Psoas muscle (tissue), 7 donors: ENCODE measurements at regions not wholly inside any gene's neighbourhood (a gene's known extent, or its start where the extent isn't known, plus 50 kb on each side); places are given as distances from the start of the nearest gene placed in this dataset.

Experiments
- ATAC-seq, 4 donors: fragments of 200-7000 bp; cut with Tn5 transposase; one replicate each; pipeline ENCODE4 v1.9.1; 2020; ENCODE audit warnings: moderate library complexity in 3 of 4, mild to moderate bottlenecking in 2 of 4
- DNase-seq, 2 donors: peaks; one replicate each; pipeline ENCODE4 v3.0.0-alpha.2; 2020
- H3K27ac ChIP-seq: fragments of 200-600 bp; one replicate; pipeline ENCODE4 v1.8.0; 2022
- H3K27me3 ChIP-seq, 3 donors: fragments of 200-600 bp in 1 of 3; one replicate each; pipeline versions ENCODE4 v1.6.1 to v1.8.0; 2013 to 2022; ENCODE audit warnings: low read length in 2 of 3, mild to moderate bottlenecking in 2 of 3, moderate library complexity in 1 of 3; ENCODE audit not compliant: insufficient read depth in 3 of 3
- H3K36me3 ChIP-seq, 2 donors: fragments of 200-600 bp in 1 of 2; one replicate each; pipeline versions ENCODE4 v1.6.1 to v1.8.0; 2013 to 2022; ENCODE audit warnings: low read depth in 1 of 2, mild to moderate bottlenecking in 1 of 2, moderate library complexity in 1 of 2; ENCODE audit not compliant: insufficient read depth in 1 of 2
- H3K4me1 ChIP-seq: fragments of 200-600 bp; one replicate; pipeline ENCODE4 v1.8.0; 2022
- H3K4me3 ChIP-seq: fragments of 200-600 bp; one replicate; pipeline ENCODE4 v1.8.0; 2022; ENCODE audit warnings: mild to moderate bottlenecking
- H3K9me3 ChIP-seq: fragments of 200-600 bp; one replicate; pipeline ENCODE4 v1.8.0; 2022
- WGBS, 3 donors: extraction: QIAGEN DNeasy Blood & Tissue Kit; methylation state at CpG; one replicate each; pipeline versions ENCODE4 v1.1.6 to v1.1.7; 2013; 5-methylcytosine and 5-hydroxymethylcytosine counted together
- intact Hi-C, 2 donors: fragments of 100-400 bp; cut with DNase I; formaldehyde crosslinking; loops; one replicate each; pipeline versions ENCODE4 v1.11.0 to v1.14.2; 2022
- TF ChIP-seq, protein P1 (sequence below): fragments of 200-600 bp; IDR thresholded peaks from one replicate; pipeline ENCODE4 v1.8.0; 2022; ENCODE audit warnings: antibody characterized with exemption
- donor health status: healthy with polysubstance abuse.
- donor health status: DM: no; HTN: no; CAD: no; lungs with moderate emphysema.
- donor health status: Bipolar disorder and iron deficiency.
- donor health status: healthy.
- donor health status: DM: yes; HTN: yes; CAD: no.
- donor health status: DM: no; HTN: no; CAD: no.
- donor health status: DM: yes; HTN: yes; CAD: no.

DNA sequence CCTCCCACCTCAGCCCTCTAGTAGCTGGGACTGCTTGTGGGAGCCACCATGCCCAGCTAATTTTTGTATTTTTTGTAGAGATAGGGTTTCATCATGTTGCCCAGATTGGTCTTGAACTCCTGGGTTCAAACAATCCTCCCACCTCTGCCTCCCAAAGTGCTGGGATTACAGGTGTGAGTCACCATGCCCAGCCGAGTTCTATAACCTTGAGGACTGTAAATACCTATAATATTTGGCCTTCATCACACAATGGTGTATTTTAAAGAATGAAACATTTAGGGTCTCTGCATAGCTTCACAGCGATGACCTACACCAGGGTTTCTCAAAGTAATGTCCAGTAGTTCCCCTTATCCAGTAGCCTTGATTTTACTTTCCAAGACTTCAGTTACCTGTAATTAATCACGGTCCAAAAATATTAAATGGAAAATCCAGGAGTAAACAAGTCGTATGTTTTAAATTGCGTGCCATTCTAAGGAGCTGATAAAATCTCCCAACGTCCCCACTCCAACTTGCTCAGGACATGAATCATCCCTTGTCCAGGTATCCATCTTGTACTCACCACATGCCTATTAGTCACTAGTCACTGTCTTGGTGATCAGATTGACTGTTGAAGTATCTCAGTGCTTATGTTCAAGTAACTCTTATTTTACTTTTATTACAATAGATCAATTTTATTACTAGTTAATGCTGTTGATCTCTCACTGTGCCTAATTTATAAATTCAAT lies 368.2 kb downstream of the BTG1 start:
- TF ChIP-seq, protein P1, sequence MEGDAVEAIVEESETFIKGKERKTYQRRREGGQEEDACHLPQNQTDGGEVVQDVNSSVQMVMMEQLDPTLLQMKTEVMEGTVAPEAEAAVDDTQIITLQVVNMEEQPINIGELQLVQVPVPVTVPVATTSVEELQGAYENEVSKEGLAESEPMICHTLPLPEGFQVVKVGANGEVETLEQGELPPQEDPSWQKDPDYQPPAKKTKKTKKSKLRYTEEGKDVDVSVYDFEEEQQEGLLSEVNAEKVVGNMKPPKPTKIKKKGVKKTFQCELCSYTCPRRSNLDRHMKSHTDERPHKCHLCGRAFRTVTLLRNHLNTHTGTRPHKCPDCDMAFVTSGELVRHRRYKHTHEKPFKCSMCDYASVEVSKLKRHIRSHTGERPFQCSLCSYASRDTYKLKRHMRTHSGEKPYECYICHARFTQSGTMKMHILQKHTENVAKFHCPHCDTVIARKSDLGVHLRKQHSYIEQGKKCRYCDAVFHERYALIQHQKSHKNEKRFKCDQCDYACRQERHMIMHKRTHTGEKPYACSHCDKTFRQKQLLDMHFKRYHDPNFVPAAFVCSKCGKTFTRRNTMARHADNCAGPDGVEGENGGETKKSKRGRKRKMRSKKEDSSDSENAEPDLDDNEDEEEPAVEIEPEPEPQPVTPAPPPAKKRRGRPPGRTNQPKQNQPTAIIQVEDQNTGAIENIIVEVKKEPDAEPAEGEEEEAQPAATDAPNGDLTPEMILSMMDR: no peak
- H3K27me3 ChIP-seq: no peaks in the 10 kb centered on the region
- no peaks in the 10 kb centered on the region for H3K9me3 ChIP-seq
- peaks cover 2% of the 10 kb centered on the region for H3K4me1 ChIP-seq
- H3K36me3 ChIP-seq: no peaks in the 10 kb centered on the region
- WGBS, 3 donors: 88 to 91% (median 89%) methylated on average over 6 of the region's 6 CpGs
- DNase-seq (no peak), ATAC-seq (no peak)
- no peak overlapping the region for H3K4me3 ChIP-seq
- no peak overlapping the region for H3K27ac ChIP-seq
- intact Hi-C loops: no loop called here

DNA sequence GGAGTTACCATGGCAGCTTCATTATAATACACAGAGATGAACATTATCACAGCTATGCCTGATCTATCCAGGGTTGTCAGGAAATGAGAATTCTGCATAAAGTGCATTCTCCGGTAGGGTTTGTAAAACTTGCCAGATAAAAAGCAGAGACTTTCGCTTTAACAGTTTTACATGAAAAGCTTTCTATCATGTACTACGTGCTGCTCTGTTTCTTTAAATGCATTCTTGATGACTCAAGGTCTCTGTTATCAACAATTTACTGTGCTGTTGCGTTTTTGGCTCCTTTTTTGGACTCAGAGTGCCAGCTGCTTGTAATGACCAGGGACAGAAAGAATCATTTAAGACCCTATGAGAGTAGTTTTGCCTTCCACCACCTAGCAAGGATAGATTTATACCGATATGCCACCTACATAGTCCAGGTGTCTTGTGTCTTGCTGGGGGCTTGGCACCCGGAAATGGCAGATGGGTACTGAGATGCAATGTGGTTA lies 371.2 kb downstream of the BTG1 start:
- TF ChIP-seq, protein P1: no peak
- no peak overlapping the region for H3K4me3 ChIP-seq
- peaks cover 2% of the 10 kb centered on the region for H3K4me1 ChIP-seq
- no peak overlapping the region for H3K27ac ChIP-seq
- ATAC-seq (no peak), DNase-seq (no peak)
- H3K36me3 ChIP-seq: no peaks in the 10 kb centered on the region
- intact Hi-C loops: no loop called here
- H3K9me3 ChIP-seq: no peaks in the 10 kb centered on the region
- no peaks in the 10 kb centered on the region for H3K27me3 ChIP-seq
- WGBS, 3 donors: 27 to 36% (median 29%) methylated on average over 6 of the region's 6 CpGs

DNA sequence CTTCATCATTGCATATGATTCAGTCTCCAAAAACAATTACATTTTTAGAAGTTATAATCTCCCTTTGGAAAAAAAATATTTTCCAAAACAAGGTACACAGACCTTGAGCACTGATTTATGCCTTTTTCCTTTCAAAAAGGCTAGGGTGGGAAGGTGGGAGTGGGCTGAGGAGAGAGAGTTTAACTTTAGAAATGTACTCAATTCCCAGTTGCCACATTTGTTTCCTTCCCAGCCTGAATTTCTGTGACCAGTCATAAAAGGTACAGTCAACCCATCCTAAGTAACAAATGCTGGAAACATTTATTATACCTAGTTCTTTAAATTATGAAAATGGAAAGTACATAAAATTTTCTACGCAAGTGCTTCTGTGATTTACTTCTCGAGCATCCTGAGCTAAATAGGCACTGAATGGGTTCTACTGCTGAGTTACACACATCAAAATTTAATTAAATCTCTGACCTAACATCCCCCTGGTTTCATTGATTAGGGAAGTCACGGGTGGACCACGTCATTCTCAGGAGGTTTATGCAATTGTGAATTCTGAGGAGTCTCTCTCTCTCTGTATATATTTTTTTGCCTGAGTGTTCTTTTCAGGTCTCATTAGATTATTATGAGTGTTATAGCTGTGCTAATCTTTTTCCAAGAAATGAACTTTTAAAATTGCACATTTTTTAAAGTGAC lies 371.8 kb downstream of the BTG1 start:
- intact Hi-C loops: no loop called here
- Histone ChIP-seq H3K4me1 (peaks cover 2% of the 10 kb centered on the region), H3K9me3 (no peaks in the 10 kb centered on the region), H3K27me3 (no peaks in the 10 kb centered on the region), H3K27ac (no peak overlapping the region), H3K4me3 (no peak overlapping the region), H3K36me3 (no peaks in the 10 kb centered on the region)
- DNase-seq: no peak
- ATAC-seq: no peak
- TF ChIP-seq, protein P1: no peak
- WGBS, 3 donors: 47 to 66% (median 49%) methylated on average over 4 of the region's 4 CpGs

DNA sequence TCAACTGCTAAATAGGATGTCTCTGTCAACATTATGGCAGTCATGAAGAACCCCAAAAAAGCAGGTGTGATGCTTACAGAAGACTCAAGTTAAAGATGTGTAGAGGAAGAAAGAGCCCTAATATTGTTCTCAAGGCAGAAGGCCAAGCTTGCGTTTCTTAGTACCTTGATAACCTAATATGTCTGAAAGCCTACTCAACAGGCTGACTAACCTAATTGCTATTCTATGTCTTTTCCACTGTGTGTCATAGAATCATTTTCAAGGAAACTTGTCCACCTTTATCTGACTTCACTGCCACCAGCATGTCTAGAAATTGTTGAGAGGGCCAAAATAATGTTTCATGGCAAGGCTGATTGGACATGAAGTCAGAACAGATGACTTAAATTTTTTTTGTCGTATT lies 373.2 kb downstream of the BTG1 start:
- Histone ChIP-seq H3K4me1 (no peaks in the 10 kb centered on the region), H3K27ac (no peak overlapping the region), H3K4me3 (no peak overlapping the region), H3K36me3 (no peaks in the 10 kb centered on the region), H3K27me3 (no peaks in the 10 kb centered on the region), H3K9me3 (no peaks in the 10 kb centered on the region)
- TF ChIP-seq, protein P1: no peak
- intact Hi-C loops: no loop called here
- 89 to 95% (median 92%) methylated on average over 2 of the region's 2 CpGs for WGBS, 3 donors
- DNase-seq: no peak
- no peak for ATAC-seq
